ENCODE measurements at regions not wholly inside any gene's neighbourhood (a gene's known extent, or its start where the extent isn't known, plus 50 kb on each side); places are given as distances from the start of the nearest gene placed in this dataset.

DNA sequence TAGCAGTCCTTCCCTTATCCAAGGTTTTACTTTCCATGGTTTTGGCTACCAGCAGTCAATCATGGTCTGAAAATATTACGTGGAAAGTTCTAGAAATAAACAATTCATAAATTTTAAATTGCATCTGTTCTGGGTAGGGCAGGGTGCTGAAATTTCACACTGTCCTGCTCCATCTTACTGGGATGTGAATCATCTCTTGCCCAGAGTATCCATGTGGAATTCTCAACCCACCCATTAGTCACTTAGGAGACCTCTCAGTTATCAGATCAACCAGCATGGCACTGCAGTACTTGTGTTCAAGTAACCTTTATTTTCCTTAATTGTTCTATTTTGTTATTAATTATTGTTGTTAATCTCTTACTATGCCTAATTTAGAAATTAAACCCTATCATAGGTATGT lies 202.8 kb upstream of the CPHXL start:
- H3K36me3 ChIP-seq, result no peaks in the 10 kb centered on the region

DNA sequence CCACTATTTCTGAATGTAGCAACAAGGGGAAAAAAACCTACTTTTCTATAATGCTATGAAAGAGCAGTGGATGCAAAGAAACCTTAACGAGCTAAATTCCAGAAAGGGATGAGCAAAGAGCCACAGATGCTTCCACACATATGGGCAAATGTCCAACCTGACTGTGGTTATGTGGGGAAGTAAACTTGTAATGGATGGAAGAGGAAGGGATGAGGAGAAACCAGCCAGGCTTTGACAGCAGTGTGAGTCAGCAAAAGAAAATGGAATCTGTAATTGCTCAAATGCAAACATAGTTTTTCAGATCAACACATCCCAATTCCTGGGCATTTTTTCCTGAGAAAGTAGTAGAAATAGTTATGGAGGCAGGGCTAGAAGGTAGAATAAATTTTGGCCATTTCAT lies 204.8 kb upstream of the CPHXL start:
- WGBS, 2 donors, result 59 to 70% methylated on average over 1 of the region's 1 CpG
- no peaks in the 10 kb centered on the region for H3K4me1 ChIP-seq
- TF ChIP-seq POLR2A (IDR thresholded peaks at IDR 0.05) (no peak), EP300 (IDR thresholded peaks at IDR 0.05) (no peak)
- TF ChIP-seq, protein P1, sequence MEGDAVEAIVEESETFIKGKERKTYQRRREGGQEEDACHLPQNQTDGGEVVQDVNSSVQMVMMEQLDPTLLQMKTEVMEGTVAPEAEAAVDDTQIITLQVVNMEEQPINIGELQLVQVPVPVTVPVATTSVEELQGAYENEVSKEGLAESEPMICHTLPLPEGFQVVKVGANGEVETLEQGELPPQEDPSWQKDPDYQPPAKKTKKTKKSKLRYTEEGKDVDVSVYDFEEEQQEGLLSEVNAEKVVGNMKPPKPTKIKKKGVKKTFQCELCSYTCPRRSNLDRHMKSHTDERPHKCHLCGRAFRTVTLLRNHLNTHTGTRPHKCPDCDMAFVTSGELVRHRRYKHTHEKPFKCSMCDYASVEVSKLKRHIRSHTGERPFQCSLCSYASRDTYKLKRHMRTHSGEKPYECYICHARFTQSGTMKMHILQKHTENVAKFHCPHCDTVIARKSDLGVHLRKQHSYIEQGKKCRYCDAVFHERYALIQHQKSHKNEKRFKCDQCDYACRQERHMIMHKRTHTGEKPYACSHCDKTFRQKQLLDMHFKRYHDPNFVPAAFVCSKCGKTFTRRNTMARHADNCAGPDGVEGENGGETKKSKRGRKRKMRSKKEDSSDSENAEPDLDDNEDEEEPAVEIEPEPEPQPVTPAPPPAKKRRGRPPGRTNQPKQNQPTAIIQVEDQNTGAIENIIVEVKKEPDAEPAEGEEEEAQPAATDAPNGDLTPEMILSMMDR (IDR thresholded peaks at IDR 0.05), result no peak

More for the DNA sequence above, 202.8 kb upstream of the CPHXL start:
- no peak overlapping the region for H3K27ac ChIP-seq
- H3K27me3 ChIP-seq, result no peaks in the 10 kb centered on the region
- DNase-seq (ENCODE audit: low spot score in 2 of 2), result no peak
- peaks cover 0 to 12% (median 0%) of the 10 kb centered on the region in 4 donors for H3K9me3 ChIP-seq
- TF ChIP-seq EP300 (IDR thresholded peaks at IDR 0.05), result no peak
- TF ChIP-seq, protein P1 (IDR thresholded peaks at IDR 0.05), result no peak
- TF ChIP-seq POLR2A (IDR thresholded peaks at IDR 0.05), result no peak
- H3K4me1 ChIP-seq, result no peaks in the 10 kb centered on the region
- H3K4me3 ChIP-seq, result no peak overlapping the region
- WGBS, 2 donors, result 86 to 91% methylated on average over 1 of the region's 1 CpG

DNA sequence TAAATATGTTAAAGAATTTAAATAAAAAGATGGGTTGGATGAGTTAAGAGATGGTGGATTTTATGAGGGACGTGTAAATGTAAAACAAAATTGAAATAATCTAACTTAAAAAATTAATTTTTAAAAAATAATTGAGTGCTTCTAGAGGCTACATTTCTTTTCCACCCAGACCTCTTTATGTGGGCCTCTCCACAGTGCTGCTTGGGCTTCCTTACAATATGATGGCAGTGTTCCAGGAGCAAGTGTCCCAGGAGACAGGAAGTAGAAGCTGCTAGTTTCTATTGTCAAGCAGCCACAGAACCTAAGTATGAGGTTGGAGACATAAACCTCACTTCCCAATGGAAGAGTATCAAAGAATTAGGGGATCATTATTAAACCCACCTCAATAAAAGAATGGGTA lies 205.7 kb upstream of the CPHXL start:
- Histone ChIP-seq H3K4me1 (no peaks in the 10 kb centered on the region), H3K27me3 (no peaks in the 10 kb centered on the region), H3K9me3 (peaks cover 0 to 12% (median 0%) of the 10 kb centered on the region in 4 donors), H3K4me3 (no peak overlapping the region), H3K36me3 (no peaks in the 10 kb centered on the region), H3K27ac (no peak overlapping the region)
- TF ChIP-seq EP300 (IDR thresholded peaks at IDR 0.05), result no peak
- TF ChIP-seq, protein P1 (IDR thresholded peaks at IDR 0.05), result no peak
- no peak for DNase-seq (ENCODE audit: low spot score in 2 of 2)
- WGBS, 2 donors, result 88 to 93% methylated on average over 1 of the region's 1 CpG

More for the DNA sequence above, 204.8 kb upstream of the CPHXL start:
- H3K27ac ChIP-seq, result no peak overlapping the region
- H3K9me3 ChIP-seq, result peaks cover 0 to 12% (median 0%) of the 10 kb centered on the region in 4 donors
- DNase-seq (ENCODE audit: low spot score in 2 of 2), result no peak
- no peaks in the 10 kb centered on the region for H3K36me3 ChIP-seq
- H3K4me3 ChIP-seq, result no peak overlapping the region
- no peaks in the 10 kb centered on the region for H3K27me3 ChIP-seq

DNA sequence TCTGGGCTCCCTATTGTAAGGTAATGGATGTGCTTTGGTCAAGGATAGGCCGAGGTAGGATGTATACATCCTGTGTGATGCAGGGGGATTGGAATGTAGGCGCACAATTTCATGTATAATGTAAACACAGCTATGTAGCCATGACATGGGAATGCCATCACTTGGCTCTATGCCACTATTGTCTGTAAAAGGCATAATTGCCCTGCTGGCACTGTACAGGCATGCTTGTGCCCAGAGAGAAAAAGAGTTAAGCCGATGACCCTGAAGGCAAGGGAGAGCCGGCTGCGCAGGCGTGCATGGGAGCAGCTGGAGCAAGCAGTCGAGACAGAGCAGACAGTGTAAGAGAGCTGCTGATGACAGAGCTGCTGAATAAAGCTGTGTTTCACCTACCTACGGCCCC lies 212.5 kb upstream of the CPHXL start:
- DNase-seq (ENCODE audit: low spot score in 2 of 2), result no peak
- no peak overlapping the region for H3K4me3 ChIP-seq
- 76 to 78% methylated on average over 8 of the region's 8 CpGs for WGBS, 2 donors
- H3K27ac ChIP-seq, result no peak overlapping the region
- no peaks in the 10 kb centered on the region for H3K4me1 ChIP-seq
- TF ChIP-seq EP300 (IDR thresholded peaks at IDR 0.05) (no peak), POLR2A (IDR thresholded peaks at IDR 0.05) (no peak)
- TF ChIP-seq, protein P1 (IDR thresholded peaks at IDR 0.05), result no peak
- no peaks in the 10 kb centered on the region for H3K9me3 ChIP-seq
- H3K27me3 ChIP-seq, result no peaks in the 10 kb centered on the region
- no peaks in the 10 kb centered on the region for H3K36me3 ChIP-seq

DNA sequence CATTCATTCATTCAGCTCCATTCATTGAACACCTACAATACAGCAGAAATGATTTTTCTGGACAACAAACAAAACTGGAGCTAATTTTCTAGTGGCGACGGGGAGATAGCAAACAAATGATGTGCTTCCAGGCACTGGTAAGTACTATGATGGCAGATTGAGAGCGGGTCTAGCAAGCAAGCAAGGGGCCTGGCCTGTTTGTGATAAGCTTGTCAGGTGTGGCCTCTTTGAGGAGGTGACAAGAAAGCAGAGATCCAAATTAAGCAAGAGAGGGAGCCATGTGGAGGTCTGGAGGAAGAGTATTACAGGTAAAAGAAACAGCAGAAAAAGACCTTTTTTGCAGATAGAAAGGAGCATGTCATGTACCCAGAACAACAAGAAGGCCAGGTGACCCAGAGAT lies 216.1 kb upstream of the CPHXL start:
- 83 to 91% methylated on average over 3 of the region's 3 CpGs for WGBS, 2 donors
- no peaks in the 10 kb centered on the region for H3K27me3 ChIP-seq
- H3K4me1 ChIP-seq, result no peaks in the 10 kb centered on the region
- DNase-seq (ENCODE audit: low spot score in 2 of 2), result no peak
- no peak overlapping the region for H3K4me3 ChIP-seq
- H3K36me3 ChIP-seq, result no peaks in the 10 kb centered on the region
- TF ChIP-seq, protein P1 (IDR thresholded peaks at IDR 0.05), result no peak
- TF ChIP-seq POLR2A (IDR thresholded peaks at IDR 0.05), result no peak
- no peak for TF ChIP-seq EP300 (IDR thresholded peaks at IDR 0.05)
- no peak overlapping the region for H3K27ac ChIP-seq
- no peaks in the 10 kb centered on the region for H3K9me3 ChIP-seq
